GM18508 (cell line): ENCODE measurements at regions not wholly inside any gene's neighbourhood (a gene's known extent, or its start where the extent isn't known, plus 50 kb on each side); places are given as distances from the start of the nearest gene placed in this dataset.
"Not testable (repeated sequence)": the region's sequence is repeated elsewhere in the genome, so short reads cannot be mapped to it uniquely, and the experiment has no call there.

Experiments
- ATAC-seq: cut with Tn5 transposase; IDR thresholded peaks from one replicate; pipeline ENCODE4 v1.9.1; 2021; ENCODE audit warnings: moderate number of reproducible peaks; ENCODE audit not compliant: insufficient read depth, unreplicated experiment

DNA sequence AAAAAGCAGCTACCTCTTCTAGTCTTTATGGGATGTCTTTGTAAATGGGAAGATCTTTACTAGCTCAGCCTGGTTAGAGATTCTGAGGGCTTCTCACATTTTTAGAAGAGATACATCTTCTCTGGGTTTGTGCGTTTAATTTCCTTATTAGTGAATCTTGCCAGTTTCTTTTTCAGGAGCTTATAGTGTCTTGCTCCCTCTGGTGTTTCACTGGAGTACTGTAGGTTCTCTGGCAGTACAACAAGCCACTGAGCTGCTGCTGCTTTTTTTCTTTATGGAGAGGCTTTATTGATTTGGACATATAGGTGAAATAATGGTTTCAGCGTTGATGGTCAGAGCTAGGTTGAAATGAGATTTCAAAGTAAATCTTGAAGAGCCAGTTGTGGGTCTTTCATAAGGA, 82.9 kb downstream of the LAS1L start:
- peak; percentile 85 for ATAC-seq

DNA sequence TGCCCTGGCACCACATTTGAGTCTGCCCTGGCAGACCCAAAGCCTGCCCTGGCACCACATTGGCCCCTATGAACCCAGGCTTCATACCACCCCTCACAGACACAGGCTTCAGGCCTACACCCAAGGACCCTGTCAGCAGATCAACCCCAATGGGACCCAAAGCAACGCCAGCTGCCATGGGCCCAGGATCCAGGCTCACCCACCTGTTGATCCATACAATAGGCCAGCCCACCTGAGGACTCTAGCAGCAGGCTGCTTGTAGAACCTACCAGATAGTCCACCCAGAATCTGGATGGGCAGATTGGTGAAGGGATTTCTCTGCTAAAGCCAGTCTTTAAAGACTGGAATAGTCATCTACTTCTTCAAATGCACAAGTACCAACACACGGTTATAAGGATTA, 114.4 kb downstream of the LAS1L start:
- no peak for ATAC-seq

DNA sequence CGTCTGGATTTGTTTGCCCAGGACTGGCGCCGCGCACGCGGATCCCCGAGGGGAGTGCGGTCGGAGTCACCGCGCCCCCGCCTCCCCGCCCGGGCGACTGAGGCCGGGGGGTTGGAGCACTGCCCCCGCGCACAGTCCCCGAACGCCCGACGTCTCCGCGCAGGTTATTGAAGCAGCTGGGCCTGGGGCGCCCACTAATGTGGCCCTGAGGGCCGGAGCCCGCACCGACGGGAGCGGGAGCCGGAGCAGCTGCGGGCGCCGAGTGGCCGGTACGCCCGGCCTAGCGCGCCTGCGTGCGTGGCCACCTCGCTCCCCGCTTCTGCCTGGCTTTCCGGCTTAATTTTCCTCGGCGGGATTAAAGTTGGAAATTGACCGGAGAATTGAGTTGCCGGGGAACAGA, 126.9 kb downstream of the LAS1L start:
- not testable (repeated sequence) for ATAC-seq

DNA sequence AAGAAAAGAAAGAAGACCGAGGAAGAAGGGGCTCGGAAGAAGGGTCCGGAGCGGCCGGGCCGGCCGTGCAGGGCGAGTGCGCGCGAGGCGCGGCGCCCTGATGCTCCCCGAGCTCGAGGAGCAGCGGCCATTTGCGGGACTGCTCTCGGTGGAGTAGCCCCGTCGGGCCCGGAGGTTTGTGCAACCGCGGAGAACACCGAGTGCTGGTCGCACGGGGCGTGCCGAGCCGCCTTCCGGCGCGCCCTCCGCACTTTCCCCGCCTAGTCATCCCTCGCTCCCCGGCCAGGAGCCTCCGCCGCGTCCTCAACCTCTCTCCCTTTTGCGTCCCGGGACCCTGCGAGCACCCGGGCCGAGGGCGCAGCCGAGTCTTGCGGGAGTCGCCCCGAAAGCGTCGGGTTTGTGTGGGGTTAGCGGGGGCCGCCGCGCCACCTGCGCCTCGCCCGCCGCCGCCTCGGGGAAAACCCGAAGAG, 127.4 kb downstream of the LAS1L start:
- no peak for ATAC-seq

DNA sequence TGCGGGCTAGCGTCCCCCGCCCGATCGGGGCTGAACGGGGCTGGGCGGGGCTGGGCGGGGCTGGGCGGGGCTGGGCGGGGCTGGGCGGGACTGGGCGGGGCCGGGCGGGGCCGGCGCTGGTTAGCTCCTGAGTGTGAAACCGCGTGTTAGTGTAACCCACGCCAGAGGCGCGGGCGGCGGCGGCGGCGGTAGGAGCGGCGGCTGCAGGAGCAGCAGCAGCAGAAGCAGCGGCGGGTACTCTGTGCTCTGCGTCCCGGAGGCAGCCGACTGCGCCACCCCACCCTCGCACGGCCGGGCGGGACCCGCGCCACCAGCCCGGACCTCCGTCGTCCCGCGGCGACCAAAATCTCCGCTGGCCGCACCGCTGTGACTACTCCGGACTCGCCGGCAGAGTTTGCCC, 128.1 kb downstream of the LAS1L start:
- no peak for ATAC-seq

DNA sequence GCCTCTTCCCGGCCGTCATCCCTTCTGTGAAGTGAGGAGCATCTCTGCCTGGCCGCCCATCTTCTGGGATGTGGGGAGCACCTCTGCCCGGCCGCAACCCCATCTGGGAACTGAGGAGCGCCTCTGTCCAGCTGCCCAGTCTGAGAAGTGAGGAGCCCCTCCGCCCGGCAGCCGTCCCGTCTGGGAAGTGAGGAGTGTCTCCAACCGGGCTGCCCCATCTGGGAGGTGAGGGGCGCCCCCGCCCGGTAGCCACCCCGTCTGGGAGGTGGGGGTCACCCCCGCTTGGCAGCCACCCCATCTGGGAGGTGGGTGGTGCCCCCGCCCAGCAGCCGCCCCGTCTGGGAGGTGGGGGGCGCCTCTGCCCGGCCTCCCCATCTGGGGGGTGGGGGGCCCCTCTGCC, 142.3 kb downstream of the LAS1L start:
- ATAC-seq, result no peak

DNA sequence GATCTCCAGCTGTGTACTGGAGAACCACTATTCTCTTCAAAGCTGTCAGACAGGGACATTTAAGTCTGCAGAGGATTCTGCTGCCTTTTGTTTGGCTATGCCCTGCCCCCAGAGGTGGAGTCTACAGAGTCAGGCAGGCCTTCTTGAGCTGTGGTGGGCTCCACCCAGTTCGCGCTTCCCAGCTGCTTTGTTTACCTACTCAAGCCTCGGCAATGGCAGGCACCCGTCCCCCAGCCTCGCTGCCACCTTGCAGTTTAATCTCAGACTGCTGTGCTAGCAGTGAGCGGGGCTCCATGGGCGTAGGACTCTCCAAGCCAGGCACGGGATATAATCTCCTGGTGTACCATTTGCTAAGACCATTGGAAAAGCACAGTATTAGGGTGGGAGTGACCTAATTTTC, 145.5 kb downstream of the LAS1L start:
- ATAC-seq, result not testable (repeated sequence)
